ENCODE measurements at regions not wholly inside any gene's neighbourhood (a gene's known extent, or its start where the extent isn't known, plus 50 kb on each side); places are given as distances from the start of the nearest gene placed in this dataset.

GRCh38 chr2:187825108-187825507 is 270.9 kb upstream of the TFPI start:
- TF ChIP-seq, protein P1, sequence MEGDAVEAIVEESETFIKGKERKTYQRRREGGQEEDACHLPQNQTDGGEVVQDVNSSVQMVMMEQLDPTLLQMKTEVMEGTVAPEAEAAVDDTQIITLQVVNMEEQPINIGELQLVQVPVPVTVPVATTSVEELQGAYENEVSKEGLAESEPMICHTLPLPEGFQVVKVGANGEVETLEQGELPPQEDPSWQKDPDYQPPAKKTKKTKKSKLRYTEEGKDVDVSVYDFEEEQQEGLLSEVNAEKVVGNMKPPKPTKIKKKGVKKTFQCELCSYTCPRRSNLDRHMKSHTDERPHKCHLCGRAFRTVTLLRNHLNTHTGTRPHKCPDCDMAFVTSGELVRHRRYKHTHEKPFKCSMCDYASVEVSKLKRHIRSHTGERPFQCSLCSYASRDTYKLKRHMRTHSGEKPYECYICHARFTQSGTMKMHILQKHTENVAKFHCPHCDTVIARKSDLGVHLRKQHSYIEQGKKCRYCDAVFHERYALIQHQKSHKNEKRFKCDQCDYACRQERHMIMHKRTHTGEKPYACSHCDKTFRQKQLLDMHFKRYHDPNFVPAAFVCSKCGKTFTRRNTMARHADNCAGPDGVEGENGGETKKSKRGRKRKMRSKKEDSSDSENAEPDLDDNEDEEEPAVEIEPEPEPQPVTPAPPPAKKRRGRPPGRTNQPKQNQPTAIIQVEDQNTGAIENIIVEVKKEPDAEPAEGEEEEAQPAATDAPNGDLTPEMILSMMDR (conservative IDR thresholded peaks at IDR 0.05) = no peak
- TF ChIP-seq ZFX (IDR thresholded peaks at IDR 0.05) = no peak
